Astrocyte of the cerebellum (primary cell): ENCODE measurements at regions not wholly inside any gene's neighbourhood (a gene's known extent, or its start where the extent isn't known, plus 50 kb on each side); places are given as distances from the start of the nearest gene placed in this dataset.

Experiments used
- DNase-seq: peaks from one replicate; pipeline ENCODE4 v3.0.0-alpha.2; 2011; ENCODE audit warnings: low read depth
- H3K4me3 ChIP-seq: 2 replicates; pipeline ENCODE4 v1.5.1; 2011; ENCODE audit warnings: mild to moderate bottlenecking, low read depth, low read length, moderate library complexity
- in situ Hi-C: cut with HindIII; loops from 2 replicates; pipeline ENCODE4 v1.10.0; 2017; ENCODE audit warnings: low sequenced_read_pairs
- TF ChIP-seq, protein P1 (sequence below): IDR thresholded peaks from 2 replicates; pipeline ENCODE4 v1.5.1; 2012; ENCODE audit warnings: low read length, low read depth, moderate library complexity, mild to moderate bottlenecking; ENCODE audit errors: missing control alignments

GRCh38 chr6:90870561-90870960 lies 283.7 kb upstream of the MAP3K7 start:
- DNase-seq, result no peak
- TF ChIP-seq, protein P1, sequence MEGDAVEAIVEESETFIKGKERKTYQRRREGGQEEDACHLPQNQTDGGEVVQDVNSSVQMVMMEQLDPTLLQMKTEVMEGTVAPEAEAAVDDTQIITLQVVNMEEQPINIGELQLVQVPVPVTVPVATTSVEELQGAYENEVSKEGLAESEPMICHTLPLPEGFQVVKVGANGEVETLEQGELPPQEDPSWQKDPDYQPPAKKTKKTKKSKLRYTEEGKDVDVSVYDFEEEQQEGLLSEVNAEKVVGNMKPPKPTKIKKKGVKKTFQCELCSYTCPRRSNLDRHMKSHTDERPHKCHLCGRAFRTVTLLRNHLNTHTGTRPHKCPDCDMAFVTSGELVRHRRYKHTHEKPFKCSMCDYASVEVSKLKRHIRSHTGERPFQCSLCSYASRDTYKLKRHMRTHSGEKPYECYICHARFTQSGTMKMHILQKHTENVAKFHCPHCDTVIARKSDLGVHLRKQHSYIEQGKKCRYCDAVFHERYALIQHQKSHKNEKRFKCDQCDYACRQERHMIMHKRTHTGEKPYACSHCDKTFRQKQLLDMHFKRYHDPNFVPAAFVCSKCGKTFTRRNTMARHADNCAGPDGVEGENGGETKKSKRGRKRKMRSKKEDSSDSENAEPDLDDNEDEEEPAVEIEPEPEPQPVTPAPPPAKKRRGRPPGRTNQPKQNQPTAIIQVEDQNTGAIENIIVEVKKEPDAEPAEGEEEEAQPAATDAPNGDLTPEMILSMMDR, result no peak
- in situ Hi-C loops, result no loop called here
- no peak overlapping the region for H3K4me3 ChIP-seq

- in situ Hi-C loops, result no loop called here
These were observed 281.8 kb upstream of the MAP3K7 start for GRCh38 chr6:90868656-90869055.

GRCh38 chr6:90868256-90868655 lies 281.4 kb upstream of the MAP3K7 start:
- H3K4me3 ChIP-seq, result no peak overlapping the region
- in situ Hi-C loops, result no loop called here
- TF ChIP-seq, protein P1, result no peak
- DNase-seq, result no peak

More at GRCh38 chr6:90868656-90869055, 281.8 kb upstream of the MAP3K7 start:
- DNase-seq, result no peak
- TF ChIP-seq, protein P1, result no peak
- H3K4me3 ChIP-seq, result no peak overlapping the region

- no peak for DNase-seq
- TF ChIP-seq, protein P1, result no peak
- in situ Hi-C loops, result no loop called here
- H3K4me3 ChIP-seq, result no peak overlapping the region
These were observed 278.6 kb upstream of the MAP3K7 start for GRCh38 chr6:90865513-90865912.

GRCh38 chr6:90863043-90863442 lies 276.2 kb upstream of the MAP3K7 start:
- TF ChIP-seq, protein P1, result no peak
- no peak for DNase-seq
- no peak overlapping the region for H3K4me3 ChIP-seq
- in situ Hi-C loops, result no loop called here

GRCh38 chr6:90860822-90861601 lies 274.1 kb upstream of the MAP3K7 start:
- in situ Hi-C loops, result no loop called here
- DNase-seq, result no peak
- TF ChIP-seq, protein P1, result no peak
- no peak overlapping the region for H3K4me3 ChIP-seq
